A549 (cell line): ENCODE measurements at regions not wholly inside any gene's neighbourhood (a gene's known extent, or its start where the extent isn't known, plus 50 kb on each side); places are given as distances from the start of the nearest gene placed in this dataset.

Source experiments
- ATAC-seq, 2 experiments: fragments of 200-7000 bp in 1 of 2; fragments of >200 bp in 1 of 2; cut with Nextera tagmentation in 1 of 2; cut with Tn5 transposase in 1 of 2; 3 replicates each; pipeline versions ENCODE4 v1.8.0 to v1.9.1; 2018 to 2020; ENCODE audit warnings: mild to moderate bottlenecking in 1 of 2, moderate library complexity in 1 of 2
- CTCF ChIA-PET: fragments of 300-600 bp; sonication (Branson Sonifier 250); formaldehyde crosslinking; extraction: SDS; loops from one replicate; lab custom pipeline; 2021; ENCODE audit warnings: antibody characterized with exemption, inconsistent platforms; lab: Yijun Ruan, JAX
- POLR2A ChIA-PET: fragments of 350-600 bp; formaldehyde crosslinking; extraction: SDS; loops from one replicate; lab custom pipeline; 2021; ENCODE audit warnings: antibody characterized with exemption, inconsistent platforms; lab: Yijun Ruan, JAX
- DNase-seq, 2 experiments: peaks; one replicate each; pipeline versions ENCODE4 v3.0.0 to v3.0.0-alpha.2; 2011 to 2016; ENCODE audit warnings: low read depth in 1 of 2, low spot score in 1 of 2
- FAIRE-seq: peaks from 2 replicates; lab custom pipeline; 2011; peaks lifted over from hg19 to GRCh38; lab: Jason Lieb, UNC
- H3K27ac ChIP-seq, 2 experiments: fragments of >200 bp; sonication (Bioruptor Twin); formaldehyde crosslinking; 3 replicates each; pipeline ENCODE4 v1.5.1; 2016 to 2017
- H3K4me1 ChIP-seq: fragments of >200 bp; sonication (Bioruptor Twin); formaldehyde crosslinking; 3 replicates; pipeline ENCODE4 v1.6.1; 2016
- H3K4me2 ChIP-seq: fragments of >200 bp; sonication (Bioruptor Twin); formaldehyde crosslinking; 3 replicates; pipeline ENCODE4 v1.6.1; 2016
- H3K4me3 ChIP-seq: fragments of >200 bp; sonication (Bioruptor Twin); formaldehyde crosslinking; 3 replicates; pipeline ENCODE4 v1.5.1; 2016
- H3K9me3 ChIP-seq: fragments of >200 bp; sonication (Bioruptor Twin); formaldehyde crosslinking; 3 replicates; pipeline ENCODE4 v1.6.1; 2016
- BCL3 ChIP-seq: fragments of >200 bp; sonication (Bioruptor Twin); formaldehyde crosslinking; IDR thresholded peaks from 3 replicates; pipeline ENCODE4 v1.6.1; 2016
- BHLHE40 ChIP-seq: IDR thresholded peaks from 2 replicates; pipeline ENCODE4 v1.6.1; 2012; ENCODE audit warnings: low read depth, low read length, inconsistent platforms
- CEBPB ChIP-seq, 2 experiments: fragments of >200 bp in 1 of 2; sonication (Bioruptor Twin) in 1 of 2; formaldehyde crosslinking in 1 of 2; IDR thresholded peaks; 2 replicates each; pipeline ENCODE4 v1.6.1; 2012 to 2016
- CHD2 ChIP-seq: fragments of 150-350 bp; IDR thresholded peaks from 2 replicates; pipeline ENCODE4 v1.6.1; 2014; ENCODE audit warnings: low read length; ENCODE audit not compliant: partially characterized antibody
- CHD4 ChIP-seq: fragments of 200-600 bp; sonication (generic); IDR thresholded peaks from 2 replicates; pipeline ENCODE4 v1.6.1; 2016; ENCODE audit warnings: antibody characterized with exemption, mild to moderate bottlenecking, borderline replicate concordance
- EHMT2 ChIP-seq: fragments of 200-600 bp; sonication (generic); IDR thresholded peaks from 2 replicates; pipeline ENCODE4 v1.6.1; 2016; ENCODE audit warnings: antibody characterized with exemption, low read depth, mild to moderate bottlenecking, moderate library complexity
- HDAC2 ChIP-seq: fragments of 200-600 bp; sonication (generic); IDR thresholded peaks from 2 replicates; pipeline ENCODE4 v1.6.1; 2016
- HEYL ChIP-seq: fragments of 250-450 bp; sonication (Bioruptor Pico); IDR thresholded peaks from 2 replicates; pipeline ENCODE4 v1.8.0; 2021; ENCODE audit warnings: mild to moderate bottlenecking, moderate library complexity
- HOXA7 ChIP-seq: fragments of 250-450 bp; sonication (Bioruptor Pico); IDR thresholded peaks from 2 replicates; pipeline ENCODE4 v1.5.0; 2020; ENCODE audit warnings: mild to moderate bottlenecking, moderate library complexity
- HOXB13 ChIP-seq: fragments of 250-450 bp; sonication (Bioruptor Pico); IDR thresholded peaks from 2 replicates; pipeline ENCODE4 v1.5.0; 2020; ENCODE audit warnings: low read depth, mild to moderate bottlenecking, moderate library complexity
- JUNB ChIP-seq: fragments of >200 bp; sonication (Bioruptor Twin); formaldehyde crosslinking; IDR thresholded peaks from 2 replicates; pipeline ENCODE4 v1.6.1; 2016
- MYC ChIP-seq: IDR thresholded peaks from 2 replicates; pipeline ENCODE4 v1.6.1; 2012; ENCODE audit warnings: mild to moderate bottlenecking, inconsistent platforms, low read length, improper control_type of control experiment, borderline replicate concordance
- PHF8 ChIP-seq: fragments of 200-600 bp; sonication (generic); IDR thresholded peaks from 2 replicates; pipeline ENCODE4 v1.6.1; 2016; ENCODE audit warnings: low read depth, mild to moderate bottlenecking, antibody characterized with exemption, moderate library complexity, borderline replicate concordance
- POLR2A ChIP-seq: IDR thresholded peaks from 2 replicates; pipeline ENCODE4 v1.6.1; 2012; ENCODE audit warnings: mild to moderate bottlenecking, low read length
- POLR2AphosphoS2 ChIP-seq: conservative IDR thresholded peaks from 2 replicates; pipeline ENCODE4 v1.6.1; 2012; ENCODE audit warnings: low read length, improper control_type of control experiment, inconsistent platforms
- RAD21 ChIP-seq, 2 experiments: fragments of >200 bp in 1 of 2; sonication (Bioruptor Twin) in 1 of 2; formaldehyde crosslinking in 1 of 2; IDR thresholded peaks in 1 of 2; conservative IDR thresholded peaks in 1 of 2; 2 replicates in 1 of 2; 3 replicates in 1 of 2; pipeline ENCODE4 v1.6.1; 2012 to 2018; ENCODE audit warnings: inconsistent platforms in 1 of 2
- RARB ChIP-seq: fragments of 250-450 bp; sonication (Bioruptor Pico); IDR thresholded peaks from 2 replicates; pipeline ENCODE4 v1.8.0; 2021; ENCODE audit warnings: mild to moderate bottlenecking, moderate library complexity
- RFX5 ChIP-seq: fragments of 450-650 bp; IDR thresholded peaks from 2 replicates; pipeline ENCODE4 v1.7.1; 2014; ENCODE audit warnings: antibody characterized with exemption, mild to moderate bottlenecking, moderate library complexity
- SREBF2 ChIP-seq: fragments of 450-650 bp; IDR thresholded peaks from 2 replicates; pipeline ENCODE4 v1.6.1; 2014; ENCODE audit warnings: mild to moderate bottlenecking, moderate library complexity
- TP53 ChIP-seq: fragments of 250-450 bp; sonication (Bioruptor Pico); IDR thresholded peaks from 2 replicates; pipeline ENCODE4 v1.5.0; 2021; ENCODE audit warnings: mild to moderate bottlenecking, moderate library complexity
- ZFP36 ChIP-seq: fragments of 450-650 bp; IDR thresholded peaks from 2 replicates; pipeline ENCODE4 v1.6.1; 2014; ENCODE audit warnings: borderline replicate concordance; ENCODE audit not compliant: partially characterized antibody
- ZNF302 ChIP-seq: fragments of 250-450 bp; sonication (Bioruptor Pico); IDR thresholded peaks from 2 replicates; pipeline ENCODE4 v1.9.0; 2021; ENCODE audit warnings: inconsistent platforms, mild to moderate bottlenecking, moderate library complexity
- ZSCAN20 ChIP-seq: fragments of 250-450 bp; sonication (Bioruptor Pico); IDR thresholded peaks from 2 replicates; pipeline ENCODE4 v1.8.0; 2022; ENCODE audit warnings: mild to moderate bottlenecking, moderate library complexity
- WGBS: methylation state at CpG from one replicate; pipeline ENCODE4 v1.1.6; 2017; ENCODE audit errors: missing lambda C conversion rate; 5-methylcytosine and 5-hydroxymethylcytosine counted together
- TF ChIP-seq, protein P1 (sequence below): IDR thresholded peaks from 2 replicates; pipeline ENCODE4 v1.6.1; 2012
- TF ChIP-seq, protein P2 (sequence below): fragments of >200 bp; sonication (Bioruptor Twin); formaldehyde crosslinking; IDR thresholded peaks from 2 replicates; pipeline ENCODE4 v1.6.1; 2016
- TF ChIP-seq, protein P3 (sequence below): fragments of 150-350 bp; IDR thresholded peaks from 2 replicates; pipeline ENCODE4 v1.6.1; 2014; ENCODE audit warnings: low read depth, mild to moderate bottlenecking, low read length

GRCh38 chr5:97422678-97423077 lies 239.6 kb upstream of the RIOK2 start:
- no peaks in the 10 kb centered on the region for H3K9me3 ChIP-seq
- no peak overlapping the region for H3K4me2 ChIP-seq
- H3K4me1 ChIP-seq, result no peaks in the 10 kb centered on the region
- DNase-seq (no peak), ATAC-seq (no peak), FAIRE-seq (no peak)
- ChIA-PET CTCF (no interaction called here), POLR2A (no interaction called here)
- no peak overlapping the region for H3K27ac ChIP-seq
- TF ChIP-seq SREBF2 (no peak), BHLHE40 (no peak), RAD21 (conservative IDR thresholded peaks at IDR 0.05 in 1 of 2, IDR thresholded peaks at IDR 0.05 in 1 of 2) (no peak), CEBPB (IDR thresholded peaks at IDR 0.05) (no peak), ZFP36 (no peak), ZNF302 (no peak), BCL3 (no peak), HDAC2 (no peak), TP53 (CRISPR knock-in tag) (no peak), HEYL (CRISPR knock-in tag) (no peak), HOXA7 (CRISPR knock-in tag) (no peak), ZSCAN20 (CRISPR knock-in tag) (no peak), MYC (no peak), CHD2 (no peak), CHD4 (no peak), RARB (CRISPR knock-in tag) (no peak), POLR2AphosphoS2 (no peak), EHMT2 (no peak)
- TF ChIP-seq, protein P1, sequence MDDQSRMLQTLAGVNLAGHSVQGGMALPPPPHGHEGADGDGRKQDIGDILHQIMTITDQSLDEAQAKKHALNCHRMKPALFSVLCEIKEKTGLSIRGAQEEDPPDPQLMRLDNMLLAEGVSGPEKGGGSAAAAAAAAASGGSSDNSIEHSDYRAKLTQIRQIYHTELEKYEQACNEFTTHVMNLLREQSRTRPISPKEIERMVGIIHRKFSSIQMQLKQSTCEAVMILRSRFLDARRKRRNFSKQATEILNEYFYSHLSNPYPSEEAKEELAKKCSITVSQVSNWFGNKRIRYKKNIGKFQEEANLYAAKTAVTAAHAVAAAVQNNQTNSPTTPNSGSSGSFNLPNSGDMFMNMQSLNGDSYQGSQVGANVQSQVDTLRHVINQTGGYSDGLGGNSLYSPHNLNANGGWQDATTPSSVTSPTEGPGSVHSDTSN, result no peak
- TF ChIP-seq, protein P2, sequence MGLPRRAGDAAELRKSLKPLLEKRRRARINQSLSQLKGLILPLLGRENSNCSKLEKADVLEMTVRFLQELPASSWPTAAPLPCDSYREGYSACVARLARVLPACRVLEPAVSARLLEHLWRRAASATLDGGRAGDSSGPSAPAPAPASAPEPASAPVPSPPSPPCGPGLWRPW, result no peak
- TF ChIP-seq, all 56 proteins: peak for 0
- WGBS, result 13% methylated on average over 3 of the region's 3 CpGs
- no peak overlapping the region for H3K4me3 ChIP-seq

DNA sequence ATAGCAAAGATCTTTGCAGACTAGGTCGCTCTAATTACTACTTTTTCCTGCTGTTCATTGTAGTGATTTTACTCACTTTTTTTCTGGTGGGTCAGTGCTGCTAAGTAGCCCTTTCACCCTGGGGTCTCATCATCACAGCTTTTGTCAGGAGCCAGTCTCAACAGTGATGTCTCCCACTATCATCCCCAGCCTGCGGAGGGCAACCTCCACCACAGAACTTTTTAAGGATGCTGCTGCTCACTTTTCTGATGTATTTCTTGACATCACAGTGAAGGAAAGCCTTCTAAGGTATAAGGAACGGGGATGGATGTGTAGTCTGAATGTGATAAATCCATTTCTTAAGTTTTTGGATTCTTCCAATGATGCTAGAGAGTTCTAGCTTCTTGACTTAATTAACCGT lies 242.5 kb upstream of the RIOK2 start:
- DNase-seq, result no peak
- Histone ChIP-seq H3K4me3 (no peak overlapping the region), H3K4me2 (no peak overlapping the region), H3K27ac (no peak overlapping the region), H3K4me1 (no peaks in the 10 kb centered on the region), H3K9me3 (no peaks in the 10 kb centered on the region)
- FAIRE-seq, result no peak
- no peak for ATAC-seq
- TF ChIP-seq RFX5 (no peak), HOXA7 (CRISPR knock-in tag) (no peak), HOXB13 (CRISPR knock-in tag) (no peak), JUNB (no peak), MYC (no peak), CHD4 (no peak), EHMT2 (no peak), PHF8 (no peak), POLR2A (no peak)
- TF ChIP-seq, protein P3, sequence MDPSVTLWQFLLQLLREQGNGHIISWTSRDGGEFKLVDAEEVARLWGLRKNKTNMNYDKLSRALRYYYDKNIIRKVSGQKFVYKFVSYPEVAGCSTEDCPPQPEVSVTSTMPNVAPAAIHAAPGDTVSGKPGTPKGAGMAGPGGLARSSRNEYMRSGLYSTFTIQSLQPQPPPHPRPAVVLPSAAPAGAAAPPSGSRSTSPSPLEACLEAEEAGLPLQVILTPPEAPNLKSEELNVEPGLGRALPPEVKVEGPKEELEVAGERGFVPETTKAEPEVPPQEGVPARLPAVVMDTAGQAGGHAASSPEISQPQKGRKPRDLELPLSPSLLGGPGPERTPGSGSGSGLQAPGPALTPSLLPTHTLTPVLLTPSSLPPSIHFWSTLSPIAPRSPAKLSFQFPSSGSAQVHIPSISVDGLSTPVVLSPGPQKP, result no peak
- ChIA-PET POLR2A (no interaction called here), CTCF (interaction anchor here (0.5 kb wide), 1 partner anchor 1367 kb away, joined by 3 read pairs; no protein-coding TSS in a partner anchor)
- 9% methylated on average over 4 of the region's 4 CpGs for WGBS
